HepG2 (cell line): ENCODE measurements at regions not wholly inside any gene's neighbourhood (a gene's known extent, or its start where the extent isn't known, plus 50 kb on each side); places are given as distances from the start of the nearest gene placed in this dataset.

Experiments
- ATAC-seq: fragments of 200-7000 bp; cut with Tn5 transposase; 3 replicates; pipeline ENCODE4 v1.9.1; 2020; ENCODE audit warnings: mild to moderate bottlenecking, moderate library complexity
- BruUV-seq: library from RNA; stranded (reverse); fragments of 400-500 nt; replicated peaks from 2 replicates; lab custom pipeline; 2021; lab: Mats Ljungman, UMichigan
- CTCF ChIA-PET: fragments of 300-600 bp; formaldehyde crosslinking; extraction: SDS; loops from one replicate; lab custom pipeline; 2021; ENCODE audit warnings: low total read pairs, inconsistent platforms, low intra/inter-chr PET ratio; lab: Yijun Ruan, JAX
- POLR2A ChIA-PET: fragments of 350-600 bp; sonication (Branson Sonifier 250); formaldehyde crosslinking; loops from one replicate; lab custom pipeline; 2020; ENCODE audit warnings: antibody characterized with exemption, inconsistent platforms; lab: Yijun Ruan, JAX
- DNase-seq: peaks from one replicate; pipeline ENCODE4 v3.0.0-alpha.2; 2015; ENCODE audit warnings: low spot score
- FAIRE-seq: peaks from 3 replicates; lab custom pipeline; 2011; peaks lifted over from hg19 to GRCh38; lab: Jason Lieb, UNC
- H2AFZ ChIP-seq: one replicate; pipeline ENCODE4 v1.6.1; 2011; ENCODE audit warnings: low read length, inconsistent platforms
- H3K27ac ChIP-seq: fragments of 300-600 bp; 3 replicates; pipeline ENCODE4 v1.8.0; 2011; ENCODE audit warnings: mixed run types, mild to moderate bottlenecking, mixed read lengths, low read length, inconsistent platforms; ENCODE audit not compliant: insufficient read depth; ENCODE audit errors: extremely low read length
- H3K27me3 ChIP-seq, 2 experiments: fragments of 200-600 bp in 1 of 2; 2 replicates in 1 of 2; 3 replicates in 1 of 2; pipeline versions ENCODE4 v1.6.0 to v1.8.0; 2011; ENCODE audit warnings: low read length in 2 of 2, mild to moderate bottlenecking in 2 of 2, moderate library complexity in 2 of 2, inconsistent platforms in 1 of 2; ENCODE audit not compliant: insufficient read depth in 2 of 2, control insufficient read depth in 1 of 2
- H3K36me3 ChIP-seq, 2 experiments: fragments of 200-600 bp in 1 of 2; replicated peaks in 1 of 2; 2 replicates in 1 of 2; 3 replicates in 1 of 2; pipeline versions ENCODE4 v1.5.1 to v1.8.0; 2011; ENCODE audit warnings: low read length in 2 of 2, inconsistent platforms in 1 of 2; ENCODE audit not compliant: insufficient read depth in 2 of 2, control insufficient read depth in 1 of 2
- H3K4me1 ChIP-seq: 2 replicates; pipeline ENCODE4 v1.5.1; 2012; ENCODE audit warnings: low read length, inconsistent platforms; ENCODE audit not compliant: insufficient read depth
- H3K4me2 ChIP-seq: 2 replicates; pipeline ENCODE4 v1.6.0; 2011; ENCODE audit warnings: low read depth, low read length, inconsistent platforms
- H3K4me3 ChIP-seq, 3 experiments: fragments of 200-600 bp in 1 of 3; sonication (generic), shearing (Covaris generic) in 1 of 3; replicated peaks in 1 of 3; 2 replicates each; pipeline ENCODE4 v1.5.1; 2011 to 2016; ENCODE audit warnings: low read length in 3 of 3, inconsistent platforms in 2 of 3, low read depth in 2 of 3, mild to moderate bottlenecking in 2 of 3, control low read depth in 1 of 3, mixed read lengths in 1 of 3; ENCODE audit not compliant: insufficient read depth in 1 of 3
- H3K79me2 ChIP-seq: one replicate; pipeline ENCODE4 v1.6.1; 2011; ENCODE audit warnings: low read length, inconsistent platforms; ENCODE audit not compliant: insufficient read depth
- H3K9ac ChIP-seq: 2 replicates; pipeline ENCODE4 v1.6.0; 2011; ENCODE audit warnings: mild to moderate bottlenecking, low read depth, low read length, inconsistent platforms; ENCODE audit not compliant: insufficient read depth
- H3K9me3 ChIP-seq: 2 replicates; pipeline ENCODE4 v1.5.1; 2012; ENCODE audit warnings: mild to moderate bottlenecking, low read length
- H4K20me1 ChIP-seq: 2 replicates; pipeline ENCODE4 v1.6.0; 2011; ENCODE audit warnings: inconsistent platforms, mild to moderate bottlenecking, low read length, moderate library complexity; ENCODE audit not compliant: insufficient read depth
- FOXK1 ChIP-seq: sonication (generic); formaldehyde crosslinking; IDR thresholded peaks from 2 replicates; pipeline ENCODE4 v1.4.0; 2020; ENCODE audit warnings: low read depth, missing genetic modification reagents, borderline replicate concordance
- MAF1 ChIP-seq: sonication (generic); formaldehyde crosslinking; IDR thresholded peaks from 2 replicates; pipeline ENCODE4 v1.5.0; 2020; ENCODE audit warnings: missing genetic modification reagents, borderline replicate concordance
- MAFG ChIP-seq: sonication (generic); formaldehyde crosslinking; IDR thresholded peaks from 2 replicates; pipeline ENCODE4 v1.5.1; 2020; ENCODE audit warnings: mild to moderate bottlenecking, missing genetic modification reagents
- ZMYM3 ChIP-seq: sonication (generic); formaldehyde crosslinking; IDR thresholded peaks from 2 replicates; pipeline ENCODE4 v1.5.1; 2020; ENCODE audit warnings: mild to moderate bottlenecking, missing genetic modification reagents
- WGBS: methylation state at CpG from one replicate; pipeline ENCODE4 v1.1.6; 2017; ENCODE audit warnings: low lambda C conversion rate; 5-methylcytosine and 5-hydroxymethylcytosine counted together
- in situ Hi-C: cut with HindIII; loops from 2 replicates; pipeline ENCODE4 v1.10.0; 2017; ENCODE audit warnings: low pct_unique_long_range_greater_than_20kb; ENCODE audit not compliant: extremely low pct_ligation_motif_present
- intact Hi-C: fragments of 100-400 bp; cut with micrococcal nuclease; formaldehyde crosslinking; loops from one replicate; pipeline ENCODE4 v1.10.0; 2022; ENCODE audit not compliant: unreplicated experiment
- TF ChIP-seq, protein P1 (sequence below): sonication (generic); formaldehyde crosslinking; IDR thresholded peaks from 2 replicates; pipeline ENCODE4 v1.5.0; 2020; ENCODE audit warnings: missing genetic modification reagents
- TF ChIP-seq, protein P2 (sequence below): sonication (generic); formaldehyde crosslinking; IDR thresholded peaks from 2 replicates; pipeline ENCODE4 v1.4.0; 2020; ENCODE audit warnings: missing genetic modification reagents, borderline replicate concordance

GRCh38 chr21:38911484-38912101, 105.9 kb downstream of the ETS2 start:
- FAIRE-seq, result no peak

More at GRCh38 chr21:38911484-38912101, 105.9 kb downstream of the ETS2 start:
- Histone ChIP-seq H3K79me2 (no peaks in the 10 kb centered on the region), H3K9me3 (no peaks in the 10 kb centered on the region), H3K9ac (no peak overlapping the region), H2AFZ (no peak overlapping the region), H3K4me1 (peaks cover 85% of the 10 kb centered on the region), H3K27me3 (no peaks in the 10 kb centered on the region; a peak in 1 of 5 replicates), H3K4me2 (no peak overlapping the region), H4K20me1 (no peaks in the 10 kb centered on the region), H3K27ac (no peak overlapping the region), H3K36me3 (no peaks in the 10 kb centered on the region), H3K4me3 (no peak overlapping the region)
- intact Hi-C loops, result no loop called here
- 73% methylated on average over 3 of the region's 3 CpGs for WGBS
- ChIA-PET CTCF (no interaction called here), POLR2A (no interaction called here)
- no TSS peak for BruUV-seq
- ATAC-seq (no peak), DNase-seq (no peak)
- in situ Hi-C loops, result no loop called here
- TF ChIP-seq ZMYM3 (0 out of 2 replicates have a peak, but pooled peaks have one; percentile 27), MAF1 (CRISPR knock-in tag) (no peak), MAFG (no peak), FOXK1 (CRISPR knock-in tag) (no peak)
- TF ChIP-seq, protein P1, sequence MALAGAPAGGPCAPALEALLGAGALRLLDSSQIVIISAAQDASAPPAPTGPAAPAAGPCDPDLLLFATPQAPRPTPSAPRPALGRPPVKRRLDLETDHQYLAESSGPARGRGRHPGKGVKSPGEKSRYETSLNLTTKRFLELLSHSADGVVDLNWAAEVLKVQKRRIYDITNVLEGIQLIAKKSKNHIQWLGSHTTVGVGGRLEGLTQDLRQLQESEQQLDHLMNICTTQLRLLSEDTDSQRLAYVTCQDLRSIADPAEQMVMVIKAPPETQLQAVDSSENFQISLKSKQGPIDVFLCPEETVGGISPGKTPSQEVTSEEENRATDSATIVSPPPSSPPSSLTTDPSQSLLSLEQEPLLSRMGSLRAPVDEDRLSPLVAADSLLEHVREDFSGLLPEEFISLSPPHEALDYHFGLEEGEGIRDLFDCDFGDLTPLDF, result no peak
- TF ChIP-seq, protein P2, sequence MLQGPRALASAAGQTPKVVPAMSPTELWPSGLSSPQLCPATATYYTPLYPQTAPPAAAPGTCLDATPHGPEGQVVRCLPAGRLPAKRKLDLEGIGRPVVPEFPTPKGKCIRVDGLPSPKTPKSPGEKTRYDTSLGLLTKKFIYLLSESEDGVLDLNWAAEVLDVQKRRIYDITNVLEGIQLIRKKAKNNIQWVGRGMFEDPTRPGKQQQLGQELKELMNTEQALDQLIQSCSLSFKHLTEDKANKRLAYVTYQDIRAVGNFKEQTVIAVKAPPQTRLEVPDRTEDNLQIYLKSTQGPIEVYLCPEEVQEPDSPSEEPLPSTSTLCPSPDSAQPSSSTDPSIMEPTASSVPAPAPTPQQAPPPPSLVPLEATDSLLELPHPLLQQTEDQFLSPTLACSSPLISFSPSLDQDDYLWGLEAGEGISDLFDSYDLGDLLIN, result no peak
